OCI-LY7 (cell line): ENCODE measurements at regions not wholly inside any gene's neighbourhood (a gene's known extent, or its start where the extent isn't known, plus 50 kb on each side); places are given as distances from the start of the nearest gene placed in this dataset.

Experiments
- EZH2phosphoT487 ChIP-seq: fragments of 200-600 bp; sonication (generic); IDR thresholded peaks from 2 replicates; pipeline ENCODE4 v1.6.1; 2018; ENCODE audit warnings: low read depth, borderline replicate concordance, mild to moderate bottlenecking, mixed run types, antibody characterized with exemption, low read length, moderate library complexity, mixed read lengths
- TF ChIP-seq, protein P1 (sequence below): fragments of 200-600 bp; sonication (generic); conservative IDR thresholded peaks from 2 replicates; pipeline ENCODE4 v1.5.1; 2014; ENCODE audit warnings: mild to moderate bottlenecking, antibody characterized with exemption, low read length, moderate library complexity, mixed read lengths

DNA sequence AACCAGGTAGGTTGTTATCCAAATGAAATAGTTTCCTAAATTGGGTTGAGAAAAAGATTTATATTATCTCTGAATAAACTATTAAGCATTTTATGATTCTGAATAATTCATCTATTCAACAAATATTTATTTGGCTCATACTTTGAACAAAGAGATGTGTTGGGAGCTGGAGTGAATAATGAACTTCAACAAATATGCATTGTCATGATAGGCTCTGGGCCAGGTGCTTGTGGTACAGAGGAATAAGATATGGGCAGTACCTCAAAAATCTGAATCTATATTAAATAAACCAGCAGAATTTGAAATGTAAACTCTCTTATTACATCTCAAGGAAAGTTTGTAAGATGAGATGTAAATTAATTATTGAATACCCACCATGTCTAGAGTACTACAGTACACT, 75.7 kb upstream of the DCLK2 start:
- TF ChIP-seq, protein P1, sequence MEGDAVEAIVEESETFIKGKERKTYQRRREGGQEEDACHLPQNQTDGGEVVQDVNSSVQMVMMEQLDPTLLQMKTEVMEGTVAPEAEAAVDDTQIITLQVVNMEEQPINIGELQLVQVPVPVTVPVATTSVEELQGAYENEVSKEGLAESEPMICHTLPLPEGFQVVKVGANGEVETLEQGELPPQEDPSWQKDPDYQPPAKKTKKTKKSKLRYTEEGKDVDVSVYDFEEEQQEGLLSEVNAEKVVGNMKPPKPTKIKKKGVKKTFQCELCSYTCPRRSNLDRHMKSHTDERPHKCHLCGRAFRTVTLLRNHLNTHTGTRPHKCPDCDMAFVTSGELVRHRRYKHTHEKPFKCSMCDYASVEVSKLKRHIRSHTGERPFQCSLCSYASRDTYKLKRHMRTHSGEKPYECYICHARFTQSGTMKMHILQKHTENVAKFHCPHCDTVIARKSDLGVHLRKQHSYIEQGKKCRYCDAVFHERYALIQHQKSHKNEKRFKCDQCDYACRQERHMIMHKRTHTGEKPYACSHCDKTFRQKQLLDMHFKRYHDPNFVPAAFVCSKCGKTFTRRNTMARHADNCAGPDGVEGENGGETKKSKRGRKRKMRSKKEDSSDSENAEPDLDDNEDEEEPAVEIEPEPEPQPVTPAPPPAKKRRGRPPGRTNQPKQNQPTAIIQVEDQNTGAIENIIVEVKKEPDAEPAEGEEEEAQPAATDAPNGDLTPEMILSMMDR = no peak
- no peak for TF ChIP-seq EZH2phosphoT487
